Bronchial epithelial cell (primary cell): ENCODE measurements at regions not wholly inside any gene's neighbourhood (a gene's known extent, or its start where the extent isn't known, plus 50 kb on each side); places are given as distances from the start of the nearest gene placed in this dataset.

Experiments
- DNase-seq: peaks from one replicate; pipeline ENCODE4 v3.0.0-alpha.2; 2010; ENCODE audit warnings: low read depth
- FAIRE-seq: peaks from 2 replicates; lab custom pipeline; 2011; peaks lifted over from hg19 to GRCh38; lab: Jason Lieb, UNC
- H3K27me3 ChIP-seq: 2 replicates; pipeline ENCODE4 v1.5.1; 2011; ENCODE audit warnings: low read length; ENCODE audit not compliant: control insufficient read depth, insufficient read depth
- H3K36me3 ChIP-seq: 2 replicates; pipeline ENCODE4 v1.5.1; 2011; ENCODE audit warnings: low read length; ENCODE audit not compliant: control insufficient read depth, insufficient read depth
- H3K4me3 ChIP-seq: 2 replicates; pipeline ENCODE4 v1.5.1; 2011; ENCODE audit warnings: mild to moderate bottlenecking, low read depth, low read length, control low read depth
- TF ChIP-seq, protein P1 (sequence below): IDR thresholded peaks from 2 replicates; pipeline ENCODE4 v1.5.1; 2011; ENCODE audit warnings: mild to moderate bottlenecking, moderate library complexity, low read length, control low read depth, inconsistent platforms; ENCODE audit not compliant: insufficient read depth, severe bottlenecking

DNA sequence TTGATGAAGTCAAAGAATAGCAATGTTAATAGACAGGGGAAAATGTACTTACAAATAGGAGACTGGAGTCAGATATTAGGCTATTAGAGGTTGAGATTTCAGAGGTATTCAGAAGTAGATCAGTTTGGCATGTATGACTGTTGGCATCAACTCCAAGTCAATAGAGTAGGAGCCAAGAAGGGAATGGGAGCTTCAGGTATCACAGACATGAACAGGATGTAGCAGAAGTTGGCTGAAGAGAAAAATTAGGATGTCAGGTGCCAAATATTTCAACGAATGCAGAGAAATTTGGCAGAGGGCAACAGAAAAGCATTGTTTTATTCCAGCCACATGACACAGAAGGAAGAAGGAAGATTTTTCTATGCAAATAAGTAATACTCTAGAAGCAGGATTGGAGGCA is 69.7 kb downstream of the GLYATL1 start:
- no peaks in the 10 kb centered on the region for H3K27me3 ChIP-seq
- no peak overlapping the region for H3K4me3 ChIP-seq
- FAIRE-seq (no peak), DNase-seq (no peak)
- H3K36me3 ChIP-seq = no peaks in the 10 kb centered on the region
- TF ChIP-seq, protein P1, sequence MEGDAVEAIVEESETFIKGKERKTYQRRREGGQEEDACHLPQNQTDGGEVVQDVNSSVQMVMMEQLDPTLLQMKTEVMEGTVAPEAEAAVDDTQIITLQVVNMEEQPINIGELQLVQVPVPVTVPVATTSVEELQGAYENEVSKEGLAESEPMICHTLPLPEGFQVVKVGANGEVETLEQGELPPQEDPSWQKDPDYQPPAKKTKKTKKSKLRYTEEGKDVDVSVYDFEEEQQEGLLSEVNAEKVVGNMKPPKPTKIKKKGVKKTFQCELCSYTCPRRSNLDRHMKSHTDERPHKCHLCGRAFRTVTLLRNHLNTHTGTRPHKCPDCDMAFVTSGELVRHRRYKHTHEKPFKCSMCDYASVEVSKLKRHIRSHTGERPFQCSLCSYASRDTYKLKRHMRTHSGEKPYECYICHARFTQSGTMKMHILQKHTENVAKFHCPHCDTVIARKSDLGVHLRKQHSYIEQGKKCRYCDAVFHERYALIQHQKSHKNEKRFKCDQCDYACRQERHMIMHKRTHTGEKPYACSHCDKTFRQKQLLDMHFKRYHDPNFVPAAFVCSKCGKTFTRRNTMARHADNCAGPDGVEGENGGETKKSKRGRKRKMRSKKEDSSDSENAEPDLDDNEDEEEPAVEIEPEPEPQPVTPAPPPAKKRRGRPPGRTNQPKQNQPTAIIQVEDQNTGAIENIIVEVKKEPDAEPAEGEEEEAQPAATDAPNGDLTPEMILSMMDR = no peak

DNA sequence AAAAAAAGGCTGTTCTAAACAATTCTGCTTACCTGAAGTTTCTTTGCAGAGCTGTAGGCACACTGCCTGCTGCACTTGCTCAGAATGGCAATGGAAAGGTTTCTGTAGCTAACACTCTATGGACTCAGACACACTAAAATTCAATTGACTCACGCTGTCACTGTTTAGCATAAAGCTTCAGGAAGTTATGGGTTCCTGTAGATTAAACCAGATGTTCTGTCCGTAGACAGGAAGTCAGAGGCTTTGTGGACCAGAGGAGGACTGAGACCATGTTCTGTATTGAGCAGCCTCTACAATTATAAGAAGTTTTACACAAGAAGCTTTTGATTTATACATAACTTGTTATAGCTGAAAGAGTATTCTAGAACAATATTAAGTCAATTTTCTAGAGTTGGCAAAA is 70.4 kb downstream of the GLYATL1 start:
- TF ChIP-seq, protein P1 = no peak
- Histone ChIP-seq H3K27me3 (no peaks in the 10 kb centered on the region), H3K4me3 (no peak overlapping the region), H3K36me3 (no peaks in the 10 kb centered on the region)
- no peak for FAIRE-seq
- no peak for DNase-seq

DNA sequence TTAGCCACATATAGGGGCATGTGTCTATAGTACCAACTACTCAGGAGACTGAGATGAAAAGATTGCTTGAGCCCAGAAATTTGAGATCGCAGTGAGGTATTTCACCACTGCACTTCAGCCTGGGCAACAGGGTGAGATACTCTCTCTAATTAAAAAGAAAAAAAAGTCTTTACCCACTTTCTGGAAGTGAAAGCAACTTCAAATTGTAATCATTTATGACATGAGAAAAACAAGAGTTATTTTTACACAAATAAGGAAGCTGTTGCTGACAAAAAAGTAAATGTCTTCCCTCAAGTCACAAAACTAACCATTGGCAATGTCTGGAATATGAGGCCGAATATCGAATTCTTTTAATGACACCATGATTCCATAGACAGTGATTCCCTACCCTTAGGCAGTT is 71.4 kb downstream of the GLYATL1 start:
- TF ChIP-seq, protein P1 = no peak
- FAIRE-seq (no peak), DNase-seq (no peak)
- Histone ChIP-seq H3K4me3 (no peak overlapping the region), H3K27me3 (no peaks in the 10 kb centered on the region), H3K36me3 (no peaks in the 10 kb centered on the region)

DNA sequence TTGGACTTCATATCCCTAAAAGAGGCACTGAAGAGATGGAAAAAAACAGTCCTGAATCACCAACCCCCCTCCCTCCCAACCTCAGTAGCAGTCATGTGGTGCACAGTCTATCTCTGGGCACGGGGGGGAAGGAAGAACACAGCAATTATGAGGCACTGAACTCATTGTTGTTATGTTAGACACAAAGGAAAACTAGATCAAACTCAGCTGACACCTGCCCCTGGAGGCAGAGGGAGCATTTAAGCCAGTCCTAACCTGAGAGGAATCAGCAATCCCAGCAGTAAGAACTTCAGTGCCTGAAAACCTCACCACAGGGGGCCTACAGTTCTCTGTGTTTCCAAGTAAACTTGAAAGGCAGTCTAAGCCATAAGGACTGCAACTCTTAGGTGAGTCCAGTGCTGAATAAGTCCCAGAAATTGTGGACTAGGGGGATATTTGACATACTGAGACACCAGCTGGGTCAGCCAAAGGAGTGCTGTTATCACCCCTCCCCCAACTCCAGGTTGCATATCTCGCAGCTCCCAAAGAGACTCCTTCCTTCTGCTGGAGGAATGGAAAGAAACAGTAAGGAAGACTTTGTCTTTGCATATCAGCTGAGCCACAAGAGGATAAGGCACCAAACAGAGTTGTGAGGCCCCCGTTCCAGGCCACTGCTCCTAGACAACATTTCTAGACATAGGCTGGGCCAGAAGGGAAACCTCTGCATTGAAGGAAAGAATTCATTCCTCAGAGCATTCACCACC is 72.5 kb downstream of the GLYATL1 start:
- Histone ChIP-seq H3K4me3 (no peak overlapping the region), H3K36me3 (no peaks in the 10 kb centered on the region), H3K27me3 (no peaks in the 10 kb centered on the region)
- FAIRE-seq = no peak
- TF ChIP-seq, protein P1 = no peak
- DNase-seq = no peak

DNA sequence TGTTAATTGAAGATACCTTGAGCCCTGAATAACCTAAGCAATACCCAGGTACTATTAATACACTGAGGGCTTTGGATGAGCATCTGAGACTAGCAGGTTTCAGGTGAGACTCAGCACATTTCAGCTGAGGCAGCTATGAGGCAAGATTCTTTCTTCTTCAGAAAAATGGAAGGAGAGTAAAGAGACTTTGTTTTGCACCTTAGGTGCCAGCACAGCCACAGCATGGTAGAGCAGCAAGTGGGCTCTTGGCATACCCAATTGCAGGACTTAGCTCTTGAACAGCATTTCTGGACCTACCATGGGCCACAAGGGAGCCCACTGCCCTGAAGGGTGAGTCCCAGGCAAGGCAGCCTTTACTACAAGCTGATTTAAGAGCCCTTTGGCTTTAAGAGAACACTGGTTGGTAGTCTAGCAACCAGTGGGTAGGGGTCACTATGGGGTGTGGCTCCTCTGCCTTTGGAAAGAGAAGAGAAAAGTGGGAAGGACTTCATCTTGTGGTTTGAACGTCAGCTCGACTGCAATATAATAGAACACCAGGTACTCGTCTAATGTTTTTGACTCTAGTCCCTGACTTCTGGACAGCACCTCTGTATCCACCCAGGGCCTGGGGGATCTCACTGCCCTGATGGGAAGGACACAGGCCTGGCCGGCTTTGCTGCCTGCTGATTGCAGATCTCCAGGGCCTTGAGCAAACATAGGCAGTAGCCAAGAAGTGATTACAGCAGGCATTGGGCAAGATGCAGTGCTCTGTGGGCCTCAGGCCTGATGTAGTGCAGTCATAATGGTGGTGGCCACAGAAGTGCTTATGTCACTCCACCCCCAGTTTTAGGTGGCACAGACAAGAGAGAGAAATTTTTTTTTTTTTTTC is 73.3 kb downstream of the GLYATL1 start:
- Histone ChIP-seq H3K36me3 (no peaks in the 10 kb centered on the region), H3K27me3 (no peaks in the 10 kb centered on the region), H3K4me3 (no peak overlapping the region)
- DNase-seq (no peak), FAIRE-seq (peak; percentile 43)
- TF ChIP-seq, protein P1 = no peak
